GM12878 (cell line): ENCODE measurements at regions not wholly inside any gene's neighbourhood (a gene's known extent, or its start where the extent isn't known, plus 50 kb on each side); places are given as distances from the start of the nearest gene placed in this dataset. TPM values are rescaled to one million over a fixed set of nuclear protein-coding genes. Genes with fewer than 3 reads are reported as not detected.

Experiments
- E2F4 ChIP-seq: IDR thresholded peaks from 2 replicates; pipeline ENCODE4 v1.6.1; 2012; ENCODE audit warnings: low read depth, low read length, improper control_type of control experiment
- MYB ChIP-seq: fragments of 150-350 bp; IDR thresholded peaks from 2 replicates; pipeline ENCODE4 v1.6.1; 2014; ENCODE audit warnings: mild to moderate bottlenecking, low read depth, low read length, borderline replicate concordance
- NBN ChIP-seq: fragments of 450-650 bp; IDR thresholded peaks from 2 replicates; pipeline ENCODE4 v1.6.1; 2016
- small RNA-seq: library from RNA; depleted of rRNA; stranded (forward); fragments of <200 nt; gene quantifications from one replicate; pipeline ENCODE3, GENCODE V24; 2014

GRCh38 chr21:32975811-32976431 lies 49.8 kb upstream of the OLIG2 start (continued):
- TF ChIP-seq E2F4 = no peak
- TF ChIP-seq MYB = no peak
- TF ChIP-seq NBN = no peak

Small RNA genes lying in the stretch of these regions (small RNA-seq; reads per million reads assigned to genes)
- gene RF00156 = not detected
